HFFc6 (cell line): ENCODE measurements at regions not wholly inside any gene's neighbourhood (a gene's known extent, or its start where the extent isn't known, plus 50 kb on each side); places are given as distances from the start of the nearest gene placed in this dataset.

Experiments used
- DNase-seq: peaks from one replicate; pipeline ENCODE4 v3.0.0-alpha.2; 2018
- H3K27ac Mint-ChIP-seq: 2 replicates; pipeline ENCODE4 v1.8.0; 2020; ENCODE audit warnings: mild to moderate bottlenecking, mixed read lengths
- H3K27me3 Mint-ChIP-seq: 2 replicates; pipeline ENCODE4 v1.8.0; 2021; ENCODE audit warnings: mild to moderate bottlenecking, moderate library complexity, mixed read lengths; ENCODE audit not compliant: insufficient read depth
- H3K36me3 Mint-ChIP-seq: 2 replicates; pipeline ENCODE4 v1.8.0; 2021; ENCODE audit warnings: low read depth, mixed read lengths
- H3K4me1 Mint-ChIP-seq: 2 replicates; pipeline ENCODE4 v1.8.0; 2020; ENCODE audit warnings: low read depth, mixed read lengths
- H3K4me3 Mint-ChIP-seq: 2 replicates; pipeline ENCODE4 v1.8.0; 2020; ENCODE audit warnings: mild to moderate bottlenecking, moderate library complexity, mixed read lengths
- H3K9me3 Mint-ChIP-seq: 2 replicates; pipeline ENCODE4 v1.8.0; 2020; ENCODE audit warnings: mild to moderate bottlenecking, mixed read lengths
- TF ChIP-seq, protein P1 (sequence below): fragments of 200-600 bp; sonication (generic); IDR thresholded peaks from 2 replicates; pipeline ENCODE4 v1.5.0; 2021; ENCODE audit warnings: antibody characterized with exemption, mild to moderate bottlenecking

DNA sequence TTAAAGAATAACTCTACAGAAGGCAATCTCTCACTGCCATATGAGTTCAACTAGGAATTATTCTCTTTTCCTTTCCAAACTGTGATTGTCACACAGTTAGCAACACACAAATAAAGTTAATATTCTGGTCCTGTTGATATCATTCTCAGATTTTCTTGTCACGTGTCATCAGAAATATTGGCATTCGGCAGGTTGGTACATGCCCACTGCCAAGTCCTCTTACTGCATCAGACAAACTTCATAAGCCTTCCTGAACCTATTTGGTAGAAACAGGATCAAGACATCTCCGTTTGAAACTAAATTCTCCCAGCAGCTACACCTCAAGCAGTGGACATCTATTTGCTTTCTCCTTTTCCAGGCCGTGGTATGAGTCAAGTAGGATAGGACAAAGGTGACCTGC, 177.9 kb upstream of the SOX2 start:
- no peak overlapping the region for H3K4me3 Mint-ChIP-seq
- no peaks in the 10 kb centered on the region for H3K27me3 Mint-ChIP-seq
- TF ChIP-seq, protein P1, sequence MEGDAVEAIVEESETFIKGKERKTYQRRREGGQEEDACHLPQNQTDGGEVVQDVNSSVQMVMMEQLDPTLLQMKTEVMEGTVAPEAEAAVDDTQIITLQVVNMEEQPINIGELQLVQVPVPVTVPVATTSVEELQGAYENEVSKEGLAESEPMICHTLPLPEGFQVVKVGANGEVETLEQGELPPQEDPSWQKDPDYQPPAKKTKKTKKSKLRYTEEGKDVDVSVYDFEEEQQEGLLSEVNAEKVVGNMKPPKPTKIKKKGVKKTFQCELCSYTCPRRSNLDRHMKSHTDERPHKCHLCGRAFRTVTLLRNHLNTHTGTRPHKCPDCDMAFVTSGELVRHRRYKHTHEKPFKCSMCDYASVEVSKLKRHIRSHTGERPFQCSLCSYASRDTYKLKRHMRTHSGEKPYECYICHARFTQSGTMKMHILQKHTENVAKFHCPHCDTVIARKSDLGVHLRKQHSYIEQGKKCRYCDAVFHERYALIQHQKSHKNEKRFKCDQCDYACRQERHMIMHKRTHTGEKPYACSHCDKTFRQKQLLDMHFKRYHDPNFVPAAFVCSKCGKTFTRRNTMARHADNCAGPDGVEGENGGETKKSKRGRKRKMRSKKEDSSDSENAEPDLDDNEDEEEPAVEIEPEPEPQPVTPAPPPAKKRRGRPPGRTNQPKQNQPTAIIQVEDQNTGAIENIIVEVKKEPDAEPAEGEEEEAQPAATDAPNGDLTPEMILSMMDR, result no peak
- H3K9me3 Mint-ChIP-seq, result peaks cover 22% of the 10 kb centered on the region
- no peak overlapping the region for H3K27ac Mint-ChIP-seq
- H3K4me1 Mint-ChIP-seq, result no peaks in the 10 kb centered on the region
- no peak for DNase-seq
- H3K36me3 Mint-ChIP-seq, result no peaks in the 10 kb centered on the region

- Mint-ChIP-seq H3K9me3 (peaks cover 21% of the 10 kb centered on the region), H3K36me3 (no peaks in the 10 kb centered on the region), H3K4me1 (no peaks in the 10 kb centered on the region), H3K4me3 (no peak overlapping the region), H3K27ac (no peak overlapping the region), H3K27me3 (no peaks in the 10 kb centered on the region)
- TF ChIP-seq, protein P1, result no peak
- no peak for DNase-seq
Observed at GRCh38 chr3:181530584-181530983, 181.1 kb upstream of the SOX2 start.

GRCh38 chr3:181521831-181522230, 189.9 kb upstream of the SOX2 start:
- H3K36me3 Mint-ChIP-seq, result no peaks in the 10 kb centered on the region
- no peaks in the 10 kb centered on the region for H3K27me3 Mint-ChIP-seq
- peaks cover 60% of the 10 kb centered on the region for H3K9me3 Mint-ChIP-seq
- H3K4me1 Mint-ChIP-seq, result no peaks in the 10 kb centered on the region
- H3K4me3 Mint-ChIP-seq, result no peak overlapping the region
- TF ChIP-seq, protein P1, result no peak
- no peak for DNase-seq
- H3K27ac Mint-ChIP-seq, result no peak overlapping the region

- no peaks in the 10 kb centered on the region for H3K4me1 Mint-ChIP-seq
Observed at GRCh38 chr3:181518222-181518621, 193.5 kb upstream of the SOX2 start.

GRCh38 chr3:181512787-181513186, 198.9 kb upstream of the SOX2 start:
- Mint-ChIP-seq H3K4me1 (no peaks in the 10 kb centered on the region), H3K27me3 (no peaks in the 10 kb centered on the region), H3K36me3 (no peaks in the 10 kb centered on the region), H3K27ac (no peak overlapping the region), H3K9me3 (peaks cover 44% of the 10 kb centered on the region), H3K4me3 (no peak overlapping the region)
- TF ChIP-seq, protein P1, result no peak
- no peak for DNase-seq

More at GRCh38 chr3:181518222-181518621, 193.5 kb upstream of the SOX2 start:
- TF ChIP-seq, protein P1, result no peak
- Mint-ChIP-seq H3K36me3 (no peaks in the 10 kb centered on the region), H3K27me3 (no peaks in the 10 kb centered on the region), H3K4me3 (no peak overlapping the region), H3K27ac (no peak overlapping the region), H3K9me3 (peaks cover 36% of the 10 kb centered on the region)
- no peak for DNase-seq

DNA sequence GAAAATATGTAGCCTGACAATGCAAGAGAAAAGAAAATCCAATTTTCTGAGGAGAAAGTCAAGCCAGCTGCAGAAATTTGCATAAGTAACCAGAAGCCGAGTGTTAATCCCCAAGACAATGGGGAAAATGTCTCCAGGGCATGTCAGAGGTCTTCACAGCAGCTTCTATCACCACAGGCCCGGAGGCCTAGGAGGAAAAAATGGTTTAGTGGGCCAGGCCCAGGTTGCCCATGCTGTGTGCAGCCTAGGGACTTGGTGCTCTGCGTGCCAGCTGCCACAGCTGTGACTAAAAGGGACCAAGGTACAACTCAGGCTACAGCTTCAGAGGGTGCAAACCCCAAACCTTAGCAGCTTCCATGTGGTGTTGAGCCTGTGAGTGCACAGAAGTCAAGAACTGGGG, 201.2 kb upstream of the SOX2 start:
- no peak overlapping the region for H3K27ac Mint-ChIP-seq
- H3K4me3 Mint-ChIP-seq, result no peak overlapping the region
- peaks cover 57% of the 10 kb centered on the region for H3K9me3 Mint-ChIP-seq
- no peaks in the 10 kb centered on the region for H3K36me3 Mint-ChIP-seq
- no peaks in the 10 kb centered on the region for H3K4me1 Mint-ChIP-seq
- TF ChIP-seq, protein P1, result no peak
- no peaks in the 10 kb centered on the region for H3K27me3 Mint-ChIP-seq
- DNase-seq, result no peak
